Activated T-helper 2 cell treated with anti-CD3 and anti-CD28 coated beads, Interferon-gamma antibody, Interleukin-2, Interleukin-4, amounts not matched to agents 10 μg/mL and 5 μg/mL and 100 μg/mL, durations not matched to agents 14 hours and 24 hours and 36 hours (primary cell): ENCODE measurements at regions not wholly inside any gene's neighbourhood (a gene's known extent, or its start where the extent isn't known, plus 50 kb on each side); places are given as distances from the start of the nearest gene placed in this dataset.

Experiments used
- DNase-seq: peaks from one replicate; pipeline ENCODE4 v3.0.0; 2021; ENCODE audit warnings: low spot score
- H3K27ac Mint-ChIP-seq: one replicate; pipeline ENCODE4 v1.8.0; 2021; ENCODE audit warnings: mixed read lengths
- H3K27me3 Mint-ChIP-seq: one replicate; pipeline ENCODE4 v1.8.0; 2021; ENCODE audit warnings: low read depth, mixed read lengths
- H3K36me3 Mint-ChIP-seq: one replicate; pipeline ENCODE4 v1.8.0; 2021; ENCODE audit warnings: low read depth, mixed read lengths
- H3K4me1 Mint-ChIP-seq: one replicate; pipeline ENCODE4 v1.8.0; 2021; ENCODE audit warnings: low read depth, mixed read lengths
- H3K4me3 Mint-ChIP-seq: one replicate; pipeline ENCODE4 v1.8.0; 2021; ENCODE audit warnings: low read depth, mild to moderate bottlenecking, moderate library complexity, mixed read lengths
- H3K9me3 Mint-ChIP-seq: one replicate; pipeline ENCODE4 v1.8.0; 2021; ENCODE audit warnings: mixed read lengths
- intact Hi-C: fragments of 100-400 bp; cut with micrococcal nuclease; formaldehyde crosslinking; loops from one replicate; pipeline ENCODE4 v1.15.1; 2023

DNA sequence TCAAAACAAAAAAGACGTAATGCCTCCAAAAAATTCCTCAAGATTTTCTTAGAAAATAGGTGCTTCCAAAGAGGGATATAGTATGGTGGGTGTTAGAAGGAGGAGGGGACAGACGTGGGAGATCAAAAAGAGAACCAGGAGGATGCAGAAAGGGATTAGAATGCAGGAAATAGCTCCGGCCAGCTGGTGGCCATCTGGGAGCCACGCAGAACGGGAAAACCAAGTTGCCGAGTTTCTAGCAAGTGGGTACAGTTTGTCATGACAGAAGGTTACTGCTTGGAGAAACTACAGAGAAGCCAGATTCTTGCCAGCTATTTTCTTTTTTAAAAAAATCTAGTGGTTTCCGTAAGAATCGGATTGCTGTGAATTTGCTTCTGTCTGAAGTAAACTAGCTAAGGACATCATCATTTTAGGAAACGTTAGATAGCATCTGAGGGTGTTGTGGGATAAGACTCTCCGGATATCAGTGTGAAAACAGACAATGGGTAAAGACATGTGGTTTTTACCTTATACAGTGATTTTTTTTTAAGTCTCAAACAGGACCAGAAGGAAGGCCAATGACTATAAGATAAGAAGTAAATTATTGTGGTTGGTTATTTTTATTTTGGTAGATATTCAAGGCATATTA, 104.9 kb downstream of the HSPH1 start:
- peaks cover 3% of the 10 kb centered on the region for H3K27me3 Mint-ChIP-seq
- no peaks in the 10 kb centered on the region for H3K36me3 Mint-ChIP-seq
- no peaks in the 10 kb centered on the region for H3K9me3 Mint-ChIP-seq
- no peak for DNase-seq
- no peak overlapping the region for H3K4me3 Mint-ChIP-seq
- intact Hi-C loops, result loop anchor here (1.0 kb wide), 1 partner anchor 12 kb away; no protein-coding TSS in a partner anchor
- H3K27ac Mint-ChIP-seq, result no peak overlapping the region
- peaks cover 5% of the 10 kb centered on the region for H3K4me1 Mint-ChIP-seq

DNA sequence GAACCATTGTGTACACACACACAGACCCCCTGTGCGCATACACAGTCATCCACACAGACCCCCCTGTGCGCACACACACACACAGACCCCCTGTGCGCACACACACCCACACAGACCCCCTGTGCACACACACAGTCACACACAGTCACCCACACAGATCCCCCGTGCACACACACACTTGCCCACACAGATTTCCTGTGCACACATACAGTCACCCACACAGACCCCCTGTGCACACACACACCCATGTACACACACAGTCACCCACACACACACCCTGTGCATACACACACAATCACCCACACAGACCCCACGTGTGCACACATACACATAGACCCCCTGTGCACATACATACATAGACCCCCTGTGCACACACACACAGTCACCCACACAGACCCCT, 106.1 kb downstream of the HSPH1 start:
- no peaks in the 10 kb centered on the region for H3K9me3 Mint-ChIP-seq
- peaks cover 10% of the 10 kb centered on the region for H3K4me1 Mint-ChIP-seq
- intact Hi-C loops, result no loop called here
- no peaks in the 10 kb centered on the region for H3K27me3 Mint-ChIP-seq
- DNase-seq, result no peak
- H3K36me3 Mint-ChIP-seq, result no peaks in the 10 kb centered on the region
- H3K27ac Mint-ChIP-seq, result no peak overlapping the region
- H3K4me3 Mint-ChIP-seq, result no peak overlapping the region

DNA sequence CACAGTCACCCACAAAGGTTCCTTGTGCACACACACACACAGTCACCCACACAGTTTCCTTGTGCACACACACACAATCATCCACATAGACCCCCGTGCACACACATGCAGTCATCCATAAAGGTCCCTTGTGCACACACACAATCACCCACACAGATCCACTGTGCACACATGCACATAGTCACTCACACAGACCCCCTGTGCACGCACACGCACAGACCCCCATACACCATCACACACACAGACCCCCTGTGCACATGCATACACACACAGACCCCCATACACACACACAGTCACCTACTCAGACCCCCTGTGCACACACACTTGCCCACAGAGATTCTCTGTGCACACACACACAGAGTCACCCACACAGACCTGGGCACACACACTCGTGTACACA, 107.1 kb downstream of the HSPH1 start:
- Mint-ChIP-seq H3K27ac (no peak overlapping the region), H3K9me3 (no peaks in the 10 kb centered on the region), H3K4me1 (peaks cover 13% of the 10 kb centered on the region)

DNA sequence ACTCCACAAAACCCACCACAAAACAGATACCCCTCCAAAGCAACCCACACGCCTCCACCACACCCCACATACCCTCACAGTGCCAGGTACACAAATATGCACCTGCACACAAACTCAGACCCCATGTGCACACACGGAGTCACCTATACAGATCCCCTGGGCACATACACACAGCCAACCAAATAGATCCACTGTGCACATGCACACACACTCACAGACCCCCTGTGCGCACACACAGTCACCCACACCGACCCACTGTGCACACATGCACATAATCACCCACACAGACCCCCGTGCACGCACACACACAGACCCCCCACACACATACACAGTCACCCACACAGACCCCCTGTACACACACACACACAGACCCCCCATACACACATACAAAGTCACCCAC, 107.8 kb downstream of the HSPH1 start:
- Mint-ChIP-seq H3K27ac (no peak overlapping the region), H3K36me3 (no peaks in the 10 kb centered on the region), H3K27me3 (no peaks in the 10 kb centered on the region), H3K4me3 (no peak overlapping the region), H3K4me1 (peaks cover 13% of the 10 kb centered on the region), H3K9me3 (no peaks in the 10 kb centered on the region)
- intact Hi-C loops, result no loop called here
- no peak for DNase-seq

More for the DNA sequence above, 107.1 kb downstream of the HSPH1 start:
- no peak overlapping the region for H3K4me3 Mint-ChIP-seq
- no peak for DNase-seq
- intact Hi-C loops, result no loop called here
- no peaks in the 10 kb centered on the region for H3K36me3 Mint-ChIP-seq
- H3K27me3 Mint-ChIP-seq, result no peaks in the 10 kb centered on the region

DNA sequence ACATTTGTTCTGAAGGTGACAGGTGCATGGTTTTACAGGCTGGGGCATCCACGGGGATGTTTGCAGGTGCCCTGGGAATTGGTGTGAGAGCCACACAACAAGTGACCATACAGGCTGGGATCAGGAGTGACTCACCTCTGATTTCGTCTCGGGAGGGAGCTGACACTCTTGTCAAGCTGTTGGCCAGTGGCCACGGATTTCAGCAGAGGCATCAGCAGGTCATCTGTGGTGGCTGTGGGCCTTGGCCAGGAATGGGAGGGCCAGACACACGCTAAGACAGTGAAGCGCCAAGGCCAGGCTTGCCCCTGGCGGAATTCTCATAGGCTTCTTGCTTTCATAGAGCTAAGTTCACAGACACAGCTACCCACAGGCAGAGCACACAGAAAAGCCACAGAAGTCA, 108.6 kb downstream of the HSPH1 start:
- Mint-ChIP-seq H3K27ac (no peak overlapping the region), H3K9me3 (no peaks in the 10 kb centered on the region), H3K36me3 (no peaks in the 10 kb centered on the region), H3K27me3 (no peaks in the 10 kb centered on the region), H3K4me1 (peaks cover 13% of the 10 kb centered on the region), H3K4me3 (no peak overlapping the region)
- intact Hi-C loops, result no loop called here
- no peak for DNase-seq

DNA sequence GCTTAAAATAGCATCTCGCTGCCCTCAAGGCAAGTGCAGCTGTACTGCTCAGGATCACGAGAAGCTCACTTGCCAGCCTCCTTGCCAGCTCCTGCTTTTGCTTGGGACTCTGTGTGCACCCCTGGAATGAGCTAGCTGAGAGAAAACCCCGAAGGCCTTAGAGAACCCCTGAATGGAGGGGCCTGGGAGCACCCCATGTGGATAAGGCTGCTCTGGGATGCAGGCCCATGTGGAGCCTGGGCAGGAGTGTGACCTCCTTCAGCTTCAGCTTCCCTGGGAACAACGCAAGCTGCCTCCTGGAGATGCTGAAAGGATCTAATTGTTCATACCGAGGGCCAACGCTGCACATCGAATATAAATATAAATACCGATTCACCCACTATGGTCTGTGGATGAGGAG, 109.2 kb downstream of the HSPH1 start:
- Mint-ChIP-seq H3K27me3 (no peaks in the 10 kb centered on the region), H3K9me3 (no peaks in the 10 kb centered on the region), H3K4me3 (no peak overlapping the region), H3K4me1 (peaks cover 13% of the 10 kb centered on the region), H3K36me3 (no peaks in the 10 kb centered on the region), H3K27ac (no peak overlapping the region)
- DNase-seq, result no peak
- intact Hi-C loops, result no loop called here

DNA sequence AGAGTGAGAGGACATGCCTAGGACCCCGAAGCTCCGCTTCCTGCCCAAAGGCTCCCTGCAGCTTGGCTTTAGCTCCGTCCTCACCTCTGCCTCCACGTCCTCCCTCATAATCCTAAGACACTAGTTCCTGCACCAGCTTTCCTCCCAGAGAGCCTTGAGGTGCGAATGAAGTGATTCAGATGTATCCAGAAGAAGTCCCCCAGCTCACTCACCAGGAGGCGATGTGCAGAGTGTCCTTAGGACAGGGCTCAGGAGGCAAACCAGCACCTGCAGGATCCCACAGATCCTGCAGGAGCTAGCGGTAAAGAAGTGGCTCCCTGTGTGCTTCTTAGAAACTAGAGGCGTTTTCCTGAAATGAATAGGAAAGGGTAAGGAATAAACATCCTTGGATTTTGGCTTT, 109.7 kb downstream of the HSPH1 start:
- DNase-seq, result no peak
- Mint-ChIP-seq H3K4me3 (no peak overlapping the region), H3K27me3 (no peaks in the 10 kb centered on the region), H3K36me3 (no peaks in the 10 kb centered on the region), H3K9me3 (no peaks in the 10 kb centered on the region), H3K27ac (no peak overlapping the region), H3K4me1 (peaks cover 13% of the 10 kb centered on the region)
- intact Hi-C loops, result no loop called here

DNA sequence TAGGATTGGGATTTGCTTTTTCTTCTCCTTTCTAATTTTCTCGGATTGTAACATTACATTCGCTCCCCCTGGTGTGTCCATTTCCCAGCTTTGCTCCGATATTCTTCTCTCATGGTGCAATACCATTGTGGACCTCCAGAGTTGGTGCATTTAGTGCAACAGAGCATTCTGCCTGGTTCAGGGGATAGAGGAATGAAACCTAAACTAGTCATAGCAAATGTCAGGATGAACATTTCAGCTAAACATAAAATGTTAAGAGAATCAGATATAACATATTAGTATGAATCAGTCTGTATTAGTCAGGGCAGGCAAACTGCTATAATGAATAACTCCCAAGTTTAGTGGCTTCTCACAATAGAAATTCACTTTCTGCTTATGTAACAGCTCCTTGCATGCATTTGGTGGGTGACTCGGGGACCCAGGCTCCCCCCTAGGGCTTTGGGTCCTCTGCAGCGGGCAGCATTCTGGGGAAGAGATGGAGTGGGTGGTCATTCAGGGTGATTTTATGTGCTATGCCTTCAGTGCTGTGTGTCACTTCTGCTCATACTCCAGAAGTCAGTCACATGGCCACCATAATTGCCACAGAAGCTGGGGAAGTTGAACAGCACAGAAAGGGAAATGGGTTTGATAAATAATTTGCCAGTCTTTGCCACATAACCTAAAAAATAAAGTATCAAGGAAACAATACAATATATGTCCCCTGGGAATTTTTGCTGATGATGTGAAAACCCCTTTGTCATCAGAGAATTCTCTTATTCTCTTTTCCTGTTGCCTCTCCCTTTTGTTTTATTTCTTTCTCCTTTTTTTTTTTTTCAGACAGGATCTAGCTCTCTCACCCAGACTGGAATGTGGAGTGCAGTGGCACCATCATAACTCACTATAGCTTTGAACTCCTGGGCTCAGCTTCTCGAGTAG, 111.0 kb downstream of the HSPH1 start:
- no peak overlapping the region for H3K4me3 Mint-ChIP-seq
- H3K4me1 Mint-ChIP-seq, result peaks cover 13% of the 10 kb centered on the region
- H3K27me3 Mint-ChIP-seq, result no peaks in the 10 kb centered on the region
- H3K27ac Mint-ChIP-seq, result peak overlapping the region; percentile 31
- no peak for DNase-seq
- H3K9me3 Mint-ChIP-seq, result no peaks in the 10 kb centered on the region
- no peaks in the 10 kb centered on the region for H3K36me3 Mint-ChIP-seq
- intact Hi-C loops, result no loop called here

DNA sequence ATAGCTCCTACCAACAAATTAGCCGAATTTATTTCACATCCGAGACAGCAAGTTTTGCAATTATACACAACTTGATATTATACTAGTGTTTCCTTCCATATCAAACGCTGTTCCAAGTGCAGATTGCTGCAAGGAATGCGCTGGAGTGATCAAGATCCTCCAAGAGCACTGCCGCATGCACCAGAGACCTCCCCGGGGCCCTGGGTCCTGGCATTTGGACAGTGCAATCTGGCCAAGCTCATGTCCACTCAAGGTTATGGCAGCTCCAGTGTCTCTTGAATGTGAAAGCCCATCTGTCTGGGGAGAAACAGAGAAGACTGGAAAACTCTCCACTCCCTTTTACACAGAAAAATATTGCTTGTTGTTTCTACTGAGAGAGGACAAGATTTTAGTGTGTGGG, 111.9 kb downstream of the HSPH1 start:
- DNase-seq, result no peak
- Mint-ChIP-seq H3K4me1 (peaks cover 23% of the 10 kb centered on the region), H3K4me3 (no peak overlapping the region), H3K9me3 (no peaks in the 10 kb centered on the region), H3K36me3 (no peaks in the 10 kb centered on the region), H3K27ac (no peak overlapping the region), H3K27me3 (no peaks in the 10 kb centered on the region)
- intact Hi-C loops, result loop anchor here (5.0 to 10.0 kb wide), 6 partner anchors 82 to 905 kb away; partner anchors contain the start of gene USPL1

DNA sequence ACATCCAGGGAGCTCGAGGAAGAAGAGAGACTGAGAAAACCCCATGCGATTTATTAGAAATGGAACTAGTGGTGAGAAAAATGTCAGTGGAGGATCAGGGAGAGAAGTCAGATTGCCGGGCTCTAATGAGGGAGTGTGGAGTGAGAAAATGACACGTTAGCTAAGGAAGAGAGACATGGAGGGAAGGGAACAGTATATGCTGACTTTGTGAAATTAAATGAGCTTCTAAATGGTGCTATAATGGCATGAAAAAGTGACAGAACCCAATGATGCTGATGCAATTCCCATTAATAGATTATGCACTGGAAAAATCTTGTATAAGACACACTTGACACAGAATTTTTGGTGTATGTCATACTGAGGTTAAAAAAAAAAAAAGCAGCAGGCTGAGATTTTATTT, 112.6 kb downstream of the HSPH1 start:
- H3K4me3 Mint-ChIP-seq, result no peak overlapping the region
- no peak overlapping the region for H3K27ac Mint-ChIP-seq
- DNase-seq, result no peak

DNA sequence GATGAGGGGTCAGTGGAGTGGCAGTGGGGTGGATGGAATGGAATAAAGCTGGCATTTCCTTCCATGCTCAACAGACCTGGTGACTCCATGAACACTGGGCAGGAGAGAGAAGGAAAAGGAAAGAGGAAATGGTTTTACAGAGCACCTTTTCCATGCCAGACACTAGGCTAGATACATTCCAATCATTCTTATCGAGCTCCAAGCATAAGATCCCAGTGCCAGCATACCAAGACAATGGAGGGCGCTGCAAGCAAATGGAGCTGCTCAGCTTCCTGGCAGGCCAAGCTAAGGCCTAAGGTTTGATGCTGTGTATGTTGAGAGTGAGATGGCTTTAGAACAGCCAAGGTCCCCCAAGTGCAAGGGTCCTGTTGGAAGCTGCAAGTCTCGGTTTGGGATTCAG, 113.2 kb downstream of the HSPH1 start:
- no peak overlapping the region for H3K27ac Mint-ChIP-seq
- no peak for DNase-seq
- intact Hi-C loops, result loop anchor here (5.0 to 10.0 kb wide), 6 partner anchors 84 to 904 kb away; partner anchors contain the start of gene USPL1
- H3K27me3 Mint-ChIP-seq, result no peaks in the 10 kb centered on the region
- H3K9me3 Mint-ChIP-seq, result no peaks in the 10 kb centered on the region
- H3K4me1 Mint-ChIP-seq, result peaks cover 30% of the 10 kb centered on the region
- H3K36me3 Mint-ChIP-seq, result no peaks in the 10 kb centered on the region
- no peak overlapping the region for H3K4me3 Mint-ChIP-seq

More for the DNA sequence above, 112.6 kb downstream of the HSPH1 start:
- H3K27me3 Mint-ChIP-seq, result no peaks in the 10 kb centered on the region
- H3K4me1 Mint-ChIP-seq, result peaks cover 30% of the 10 kb centered on the region
- H3K9me3 Mint-ChIP-seq, result no peaks in the 10 kb centered on the region
- no peaks in the 10 kb centered on the region for H3K36me3 Mint-ChIP-seq
- intact Hi-C loops, result loop anchor here (5.0 to 10.0 kb wide), 6 partner anchors 83 to 904 kb away; partner anchors contain the start of gene USPL1

DNA sequence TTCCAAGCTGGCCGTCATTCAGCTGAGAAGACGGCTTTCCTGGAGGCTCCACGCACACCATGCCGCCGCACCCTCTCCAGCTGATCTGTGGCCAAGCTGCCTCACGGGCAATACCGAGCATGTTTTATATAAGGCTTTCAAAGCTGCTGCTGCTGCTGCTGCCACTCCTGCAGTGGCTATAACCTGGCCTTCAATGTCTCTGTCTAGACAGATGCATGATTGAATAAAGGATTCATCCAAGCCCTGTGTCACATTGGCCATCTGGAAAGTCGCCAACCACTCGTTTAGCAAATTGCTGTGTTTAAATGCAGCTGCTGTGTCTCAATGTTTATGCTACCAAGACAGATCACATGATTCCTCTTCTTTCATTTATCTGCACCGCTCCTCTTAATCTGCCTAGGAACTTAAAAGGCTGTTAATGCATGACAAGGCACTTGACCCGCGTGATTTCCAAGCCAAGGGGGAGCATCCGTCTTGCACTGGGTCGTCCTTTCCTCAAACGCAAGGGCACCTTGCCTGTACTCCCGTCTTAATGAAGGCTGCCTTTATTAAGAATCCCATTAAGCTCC, 114.3 kb downstream of the TEX26 start:
- intact Hi-C loops, result loop anchor here (5.0 to 10.0 kb wide), 6 partner anchors 86 to 902 kb away; partner anchors contain the start of gene USPL1
- H3K4me3 Mint-ChIP-seq, result no peak overlapping the region
- H3K36me3 Mint-ChIP-seq, result no peaks in the 10 kb centered on the region
- no peak for DNase-seq
- H3K9me3 Mint-ChIP-seq, result no peaks in the 10 kb centered on the region
- peaks cover 45% of the 10 kb centered on the region for H3K4me1 Mint-ChIP-seq
- H3K27ac Mint-ChIP-seq, result no peak overlapping the region
- no peaks in the 10 kb centered on the region for H3K27me3 Mint-ChIP-seq
